ENCODE measurements at regions not wholly inside any gene's neighbourhood (a gene's known extent, or its start where the extent isn't known, plus 50 kb on each side); places are given as distances from the start of the nearest gene placed in this dataset.

DNA sequence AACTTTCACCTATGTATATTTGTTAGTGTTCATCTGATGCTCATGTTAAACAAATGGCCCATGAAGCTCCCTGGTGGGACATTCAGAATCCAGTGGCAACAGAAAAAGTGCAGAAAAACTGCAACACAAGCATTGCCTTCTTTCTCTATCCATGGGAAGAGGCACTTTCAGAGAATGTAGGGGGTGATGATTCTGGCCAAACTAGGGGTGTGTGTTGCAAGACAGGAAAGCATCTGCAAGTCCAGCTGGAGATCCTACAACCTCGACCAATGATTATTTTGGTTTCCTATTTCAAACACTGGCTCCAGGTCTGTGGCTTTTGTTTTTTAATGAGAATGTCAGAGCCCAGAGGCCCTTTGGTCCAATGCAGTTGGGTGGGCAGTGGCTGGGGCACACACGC is 198.7 kb downstream of the CXCL12 start:
- Histone ChIP-seq H3K4me3 (ENCODE audit: low read depth, low read length) (no peak overlapping the region), H3K36me3 (ENCODE audit: control insufficient read depth, insufficient read depth, low read length) (no peaks in the 10 kb centered on the region), H3K27me3 (ENCODE audit: control insufficient read depth, insufficient read depth, low read length) (peaks cover 3% of the 10 kb centered on the region; the same call in 1 of the 2 replicates)
- TF ChIP-seq, protein P1, sequence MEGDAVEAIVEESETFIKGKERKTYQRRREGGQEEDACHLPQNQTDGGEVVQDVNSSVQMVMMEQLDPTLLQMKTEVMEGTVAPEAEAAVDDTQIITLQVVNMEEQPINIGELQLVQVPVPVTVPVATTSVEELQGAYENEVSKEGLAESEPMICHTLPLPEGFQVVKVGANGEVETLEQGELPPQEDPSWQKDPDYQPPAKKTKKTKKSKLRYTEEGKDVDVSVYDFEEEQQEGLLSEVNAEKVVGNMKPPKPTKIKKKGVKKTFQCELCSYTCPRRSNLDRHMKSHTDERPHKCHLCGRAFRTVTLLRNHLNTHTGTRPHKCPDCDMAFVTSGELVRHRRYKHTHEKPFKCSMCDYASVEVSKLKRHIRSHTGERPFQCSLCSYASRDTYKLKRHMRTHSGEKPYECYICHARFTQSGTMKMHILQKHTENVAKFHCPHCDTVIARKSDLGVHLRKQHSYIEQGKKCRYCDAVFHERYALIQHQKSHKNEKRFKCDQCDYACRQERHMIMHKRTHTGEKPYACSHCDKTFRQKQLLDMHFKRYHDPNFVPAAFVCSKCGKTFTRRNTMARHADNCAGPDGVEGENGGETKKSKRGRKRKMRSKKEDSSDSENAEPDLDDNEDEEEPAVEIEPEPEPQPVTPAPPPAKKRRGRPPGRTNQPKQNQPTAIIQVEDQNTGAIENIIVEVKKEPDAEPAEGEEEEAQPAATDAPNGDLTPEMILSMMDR (IDR thresholded peaks at IDR 0.05; ENCODE audit: insufficient read depth, low read depth, low read length) = no peak
- POLR2A ChIA-PET = no interaction called here
- CTCF ChIA-PET = interaction anchor here (2.1 kb wide), 1 partner anchor 494 kb away, joined by 4 read pairs; no protein-coding TSS in a partner anchor
- DNase-seq (ENCODE audit: low read depth) = no peak

DNA sequence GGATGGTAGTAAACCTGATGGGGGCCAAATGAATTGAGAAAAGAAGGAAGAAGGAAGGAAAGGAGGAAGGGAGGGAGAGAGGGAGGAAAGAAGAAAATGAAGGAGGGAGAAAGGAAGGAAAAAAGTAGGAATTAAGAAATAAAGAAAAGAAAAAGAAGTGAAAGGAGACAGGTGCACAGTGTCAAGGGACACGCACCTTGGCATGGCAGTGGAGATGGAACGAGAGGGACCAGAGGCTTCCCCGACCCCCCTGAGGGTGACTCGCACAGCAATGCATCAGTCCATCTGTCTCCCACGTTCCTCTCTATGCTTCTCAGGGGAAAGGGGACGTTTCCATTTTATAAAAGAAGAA is 199.6 kb downstream of the CXCL12 start:
- DNase-seq (ENCODE audit: low read depth) = no peak
- peaks cover 3% of the 10 kb centered on the region; the same call in 1 of the 2 replicates for H3K27me3 ChIP-seq (ENCODE audit: control insufficient read depth, insufficient read depth, low read length)
- H3K4me3 ChIP-seq (ENCODE audit: low read depth, low read length) = no peak overlapping the region
- ChIA-PET POLR2A (no interaction called here), CTCF (interaction anchor here (0.6 to 2.1 kb wide), 2 partner anchors 126 to 494 kb away, joined by 3 to 4 read pairs; no protein-coding TSS in a partner anchor)
- TF ChIP-seq, protein P1 (IDR thresholded peaks at IDR 0.05; ENCODE audit: insufficient read depth, low read depth, low read length) = no peak
- H3K36me3 ChIP-seq (ENCODE audit: control insufficient read depth, insufficient read depth, low read length) = no peaks in the 10 kb centered on the region

DNA sequence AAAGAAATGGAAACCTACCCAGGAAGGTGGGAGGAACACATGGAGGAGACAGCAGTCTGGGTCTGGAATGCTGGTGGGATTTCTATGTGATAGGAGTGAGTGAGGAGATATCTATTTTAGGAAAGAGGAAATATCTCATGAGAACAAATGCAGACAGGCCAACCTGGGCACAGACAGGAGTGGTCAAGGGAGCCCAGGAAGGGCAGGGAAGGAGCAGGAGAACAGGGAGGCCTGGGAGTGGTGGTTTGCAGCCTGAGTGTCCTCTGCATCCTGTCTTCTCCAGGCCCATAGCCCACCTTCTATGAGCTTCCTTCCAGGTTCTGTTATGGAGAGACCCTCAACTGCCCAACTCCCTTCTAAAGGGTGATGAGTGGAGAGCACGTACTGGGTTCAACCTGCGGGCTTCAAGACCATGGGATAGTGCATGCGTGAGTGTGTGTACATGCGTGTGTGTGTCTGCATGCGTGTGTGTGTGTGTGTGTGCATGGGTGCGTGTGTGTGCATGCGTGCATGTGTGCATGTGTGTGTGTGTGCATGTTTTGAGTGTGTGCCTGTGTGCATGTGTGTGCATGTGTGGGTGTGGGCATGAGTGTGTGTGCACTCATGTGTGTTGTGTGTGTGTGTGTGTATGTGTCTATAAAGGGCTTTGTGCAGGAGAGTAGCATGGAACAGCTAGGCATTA is 200.1 kb downstream of the CXCL12 start:
- TF ChIP-seq, protein P1 (IDR thresholded peaks at IDR 0.05; ENCODE audit: insufficient read depth, low read depth, low read length) = no peak
- ChIA-PET POLR2A (no interaction called here), CTCF (interaction anchor here (0.6 kb wide), 1 partner anchor 127 kb away, joined by 3 read pairs; no protein-coding TSS in a partner anchor)
- DNase-seq (ENCODE audit: low read depth) = no peak
- Histone ChIP-seq H3K36me3 (ENCODE audit: control insufficient read depth, insufficient read depth, low read length) (no peaks in the 10 kb centered on the region), H3K4me3 (ENCODE audit: low read depth, low read length) (no peak overlapping the region), H3K27me3 (ENCODE audit: control insufficient read depth, insufficient read depth, low read length) (peaks cover 3% of the 10 kb centered on the region; the same call in 1 of the 2 replicates)

DNA sequence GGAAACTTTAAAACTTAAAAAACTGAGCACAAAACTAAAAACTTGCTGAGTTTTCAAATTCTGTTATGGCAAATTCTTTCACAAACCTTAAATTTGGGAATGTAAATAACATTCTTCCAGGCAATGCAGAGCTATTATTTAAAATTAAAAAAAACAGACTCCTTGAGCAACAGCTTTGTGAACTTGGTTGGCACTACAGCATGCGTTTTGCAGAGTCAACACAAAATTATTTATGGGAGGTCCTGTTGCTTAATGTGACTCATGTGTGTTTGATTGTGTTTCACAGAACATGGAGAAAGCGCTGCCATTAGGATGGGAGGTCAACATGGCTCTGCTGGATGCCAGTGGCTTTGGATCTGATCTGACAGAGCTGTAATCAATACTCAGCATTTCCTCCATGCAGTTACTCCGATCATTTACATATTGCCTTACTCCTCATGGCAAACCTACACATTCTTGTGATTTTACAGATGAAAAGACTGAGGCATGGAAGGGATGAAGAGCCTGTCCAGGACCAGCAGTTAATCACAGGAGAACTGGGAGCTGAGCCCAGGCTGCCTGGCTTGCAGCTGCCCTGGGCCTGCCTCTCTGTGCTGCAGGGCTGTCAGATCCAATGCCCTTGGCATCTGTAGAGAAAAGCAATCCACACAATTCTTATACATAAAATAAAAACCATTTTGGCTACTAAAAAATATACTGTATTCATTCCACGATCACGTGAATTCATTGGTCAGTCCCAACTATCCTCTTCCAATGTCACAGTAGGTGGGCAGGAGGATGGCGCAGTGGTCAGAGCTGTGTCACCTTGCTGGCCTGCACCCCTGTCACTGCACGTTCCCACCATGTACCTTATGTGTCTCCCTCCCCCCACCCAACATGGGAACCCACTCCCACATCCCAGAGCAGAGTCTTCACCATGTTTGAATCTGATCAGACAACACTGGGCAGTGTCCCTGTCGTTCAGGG is 200.9 kb downstream of the CXCL12 start:
- CTCF ChIA-PET = no interaction called here
- Histone ChIP-seq H3K36me3 (ENCODE audit: control insufficient read depth, insufficient read depth, low read length) (no peaks in the 10 kb centered on the region), H3K4me3 (ENCODE audit: low read depth, low read length) (no peak overlapping the region), H3K27me3 (ENCODE audit: control insufficient read depth, insufficient read depth, low read length) (peaks cover 3% of the 10 kb centered on the region; the same call in 1 of the 2 replicates)
- POLR2A ChIA-PET = no interaction called here
- TF ChIP-seq, protein P1 (IDR thresholded peaks at IDR 0.05; ENCODE audit: insufficient read depth, low read depth, low read length) = no peak
- no peak for DNase-seq (ENCODE audit: low read depth)

DNA sequence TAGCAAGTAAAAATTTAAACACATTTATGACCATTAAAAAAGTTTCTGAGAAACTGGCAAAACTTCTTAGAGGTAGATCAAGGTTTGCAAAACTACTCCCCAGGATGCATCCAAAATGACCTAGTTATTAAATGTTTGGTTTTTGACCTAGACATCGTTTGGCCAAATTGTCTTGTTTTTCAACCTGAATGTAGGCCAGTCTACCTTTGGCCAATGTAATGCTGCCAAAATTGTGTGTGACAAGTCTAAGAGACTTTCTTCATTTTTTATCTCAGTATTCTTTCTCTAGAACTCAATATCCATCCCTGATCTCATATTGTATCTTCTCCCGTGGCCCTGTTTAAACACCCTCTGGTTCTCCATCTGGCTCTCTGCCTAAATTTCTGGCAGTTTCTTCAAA is 202.0 kb downstream of the CXCL12 start:
- POLR2A ChIA-PET = no interaction called here
- H3K4me3 ChIP-seq (ENCODE audit: low read depth, low read length) = no peak overlapping the region
- TF ChIP-seq, protein P1 (IDR thresholded peaks at IDR 0.05; ENCODE audit: insufficient read depth, low read depth, low read length) = no peak
- CTCF ChIA-PET = no interaction called here
- H3K27me3 ChIP-seq (ENCODE audit: control insufficient read depth, insufficient read depth, low read length) = peaks cover 3% of the 10 kb centered on the region; the same call in 1 of the 2 replicates
- H3K36me3 ChIP-seq (ENCODE audit: control insufficient read depth, insufficient read depth, low read length) = no peaks in the 10 kb centered on the region
- no peak for DNase-seq (ENCODE audit: low read depth)
